HepG2 (cell line): ENCODE measurements at regions not wholly inside any gene's neighbourhood (a gene's known extent, or its start where the extent isn't known, plus 50 kb on each side); places are given as distances from the start of the nearest gene placed in this dataset.

Experiments
- CCAR2 ChIP-seq: fragments of 200-400 bp; formaldehyde crosslinking; optimal IDR thresholded peaks from 2 replicates; pipeline ENCODE3; 2018; ENCODE audit warnings: low read depth, mild to moderate bottlenecking, low read length, moderate library complexity
- SALL2 ChIP-seq: sonication (generic); formaldehyde crosslinking; IDR thresholded peaks from 2 replicates; pipeline ENCODE4 v1.8.1; 2023; ENCODE audit warnings: mild to moderate bottlenecking, missing genetic modification reagents, inconsistent platforms
- SIX4 ChIP-seq: sonication (generic); formaldehyde crosslinking; IDR thresholded peaks from 2 replicates; pipeline ENCODE4 v1.4.0; 2020; ENCODE audit warnings: missing genetic modification reagents
- SMARCE1 ChIP-seq: fragments of 450-650 bp; IDR thresholded peaks from 2 replicates; pipeline ENCODE4 v1.6.1; 2017; ENCODE audit warnings: borderline replicate concordance
- ZBTB20 ChIP-seq: sonication (generic); formaldehyde crosslinking; IDR thresholded peaks from 2 replicates; pipeline ENCODE4 v1.8.1; 2023; ENCODE audit warnings: missing genetic modification reagents, low read depth, mild to moderate bottlenecking, borderline replicate concordance
- ZBTB7B ChIP-seq: sonication (generic); formaldehyde crosslinking; IDR thresholded peaks from 2 replicates; pipeline ENCODE4 v1.4.0; 2020; ENCODE audit warnings: missing genetic modification reagents
- ZNF160 ChIP-seq: sonication (generic); formaldehyde crosslinking; IDR thresholded peaks from 2 replicates; pipeline ENCODE4 v1.8.0; 2022; ENCODE audit warnings: mild to moderate bottlenecking, inconsistent platforms, missing genetic modification reagents
- ZNF746 ChIP-seq: sonication (generic); formaldehyde crosslinking; IDR thresholded peaks from 2 replicates; pipeline ENCODE4 v1.8.0; 2022; ENCODE audit warnings: mild to moderate bottlenecking, missing genetic modification reagents
- ZSCAN20 ChIP-seq: sonication (generic); formaldehyde crosslinking; IDR thresholded peaks from 2 replicates; pipeline ENCODE4 v1.4.0; 2020; ENCODE audit warnings: missing genetic modification reagents, mild to moderate bottlenecking, borderline replicate concordance
- TF ChIP-seq, protein P1 (sequence below): IDR thresholded peaks from 2 replicates; pipeline ENCODE4 v1.6.1; 2016; ENCODE audit warnings: missing biosample characterization, missing genetic modification reagents, low read depth
- TF ChIP-seq, protein P2 (sequence below): sonication (generic); formaldehyde crosslinking; IDR thresholded peaks from 2 replicates; pipeline ENCODE4 v1.4.0; 2020; ENCODE audit warnings: mild to moderate bottlenecking, missing genetic modification reagents
- TF ChIP-seq, protein P3 (sequence below), 2 experiments: IDR thresholded peaks; 2 replicates each; pipeline ENCODE4 v1.6.1; 2011 to 2012; ENCODE audit warnings: low read length in 2 of 2, borderline replicate concordance in 1 of 2, low read depth in 1 of 2, mild to moderate bottlenecking in 1 of 2, moderate library complexity in 1 of 2
- TF ChIP-seq, protein P4 (sequence below): sonication (generic); formaldehyde crosslinking; IDR thresholded peaks from 2 replicates; pipeline ENCODE4 v1.5.0; 2020; ENCODE audit warnings: mild to moderate bottlenecking, missing genetic modification reagents
- TF ChIP-seq, protein P5 (sequence below): sonication (generic); formaldehyde crosslinking; IDR thresholded peaks from 2 replicates; pipeline ENCODE4 v1.8.1; 2023; ENCODE audit warnings: mild to moderate bottlenecking, missing genetic modification reagents, borderline replicate concordance

DNA sequence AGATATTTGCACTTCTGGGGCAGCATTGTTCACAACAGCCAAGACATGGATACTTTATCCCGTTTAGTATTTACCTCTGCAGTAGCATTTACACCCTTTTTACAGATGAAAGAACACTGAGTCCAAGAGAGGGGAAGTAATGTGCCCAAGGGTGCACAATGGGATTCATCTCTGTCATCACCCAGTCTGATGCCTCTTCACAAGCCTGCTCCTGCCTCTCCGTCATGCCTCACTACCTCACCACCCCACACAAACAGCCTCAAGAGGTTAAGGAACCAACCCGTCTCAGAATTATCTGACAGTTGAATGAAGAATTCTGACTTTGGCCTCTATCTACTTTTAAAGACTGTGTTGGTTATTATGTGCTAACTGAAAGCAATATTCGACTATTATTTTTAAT, 368.4 kb downstream of the ATP23 start (continued):
- TF ChIP-seq CCAR2 (no peak), ZNF160 (no peak), ZBTB20 (no peak), SIX4 (no peak), ZBTB7B (CRISPR knock-in tag) (no peak), SMARCE1 (no peak), ZNF746 (CRISPR knock-in tag) (no peak), SALL2 (CRISPR knock-in tag) (no peak), ZSCAN20 (CRISPR knock-in tag) (no peak)
- TF ChIP-seq, protein P1, sequence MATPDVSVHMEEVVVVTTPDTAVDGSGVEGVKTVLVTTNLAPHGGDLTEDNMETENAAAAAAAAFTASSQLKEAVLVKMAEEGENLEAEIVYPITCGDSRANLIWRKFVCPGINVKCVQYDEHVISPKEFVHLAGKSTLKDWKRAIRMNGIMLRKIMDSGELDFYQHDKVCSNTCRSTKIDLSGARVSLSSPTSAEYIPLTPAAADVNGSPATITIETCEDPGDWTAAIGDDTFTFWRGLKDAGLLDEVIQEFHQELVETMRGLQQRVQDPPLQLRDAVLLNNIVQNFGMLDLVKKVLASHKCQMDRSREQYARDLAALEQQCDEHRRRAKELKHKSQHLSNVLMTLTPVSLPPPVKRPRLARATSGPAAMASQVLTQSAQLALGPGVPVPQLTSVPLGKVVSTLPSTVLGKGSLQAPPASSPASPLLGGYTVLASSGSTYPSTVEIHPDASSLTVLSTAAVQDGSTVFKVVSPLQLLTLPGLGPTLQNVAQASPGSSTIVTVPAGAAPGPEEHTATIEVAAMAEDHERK (CRISPR knock-in tag), result no peak
- TF ChIP-seq, protein P2, sequence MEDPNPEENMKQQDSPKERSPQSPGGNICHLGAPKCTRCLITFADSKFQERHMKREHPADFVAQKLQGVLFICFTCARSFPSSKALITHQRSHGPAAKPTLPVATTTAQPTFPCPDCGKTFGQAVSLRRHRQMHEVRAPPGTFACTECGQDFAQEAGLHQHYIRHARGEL (CRISPR knock-in tag), result no peak
- TF ChIP-seq, protein P3, sequence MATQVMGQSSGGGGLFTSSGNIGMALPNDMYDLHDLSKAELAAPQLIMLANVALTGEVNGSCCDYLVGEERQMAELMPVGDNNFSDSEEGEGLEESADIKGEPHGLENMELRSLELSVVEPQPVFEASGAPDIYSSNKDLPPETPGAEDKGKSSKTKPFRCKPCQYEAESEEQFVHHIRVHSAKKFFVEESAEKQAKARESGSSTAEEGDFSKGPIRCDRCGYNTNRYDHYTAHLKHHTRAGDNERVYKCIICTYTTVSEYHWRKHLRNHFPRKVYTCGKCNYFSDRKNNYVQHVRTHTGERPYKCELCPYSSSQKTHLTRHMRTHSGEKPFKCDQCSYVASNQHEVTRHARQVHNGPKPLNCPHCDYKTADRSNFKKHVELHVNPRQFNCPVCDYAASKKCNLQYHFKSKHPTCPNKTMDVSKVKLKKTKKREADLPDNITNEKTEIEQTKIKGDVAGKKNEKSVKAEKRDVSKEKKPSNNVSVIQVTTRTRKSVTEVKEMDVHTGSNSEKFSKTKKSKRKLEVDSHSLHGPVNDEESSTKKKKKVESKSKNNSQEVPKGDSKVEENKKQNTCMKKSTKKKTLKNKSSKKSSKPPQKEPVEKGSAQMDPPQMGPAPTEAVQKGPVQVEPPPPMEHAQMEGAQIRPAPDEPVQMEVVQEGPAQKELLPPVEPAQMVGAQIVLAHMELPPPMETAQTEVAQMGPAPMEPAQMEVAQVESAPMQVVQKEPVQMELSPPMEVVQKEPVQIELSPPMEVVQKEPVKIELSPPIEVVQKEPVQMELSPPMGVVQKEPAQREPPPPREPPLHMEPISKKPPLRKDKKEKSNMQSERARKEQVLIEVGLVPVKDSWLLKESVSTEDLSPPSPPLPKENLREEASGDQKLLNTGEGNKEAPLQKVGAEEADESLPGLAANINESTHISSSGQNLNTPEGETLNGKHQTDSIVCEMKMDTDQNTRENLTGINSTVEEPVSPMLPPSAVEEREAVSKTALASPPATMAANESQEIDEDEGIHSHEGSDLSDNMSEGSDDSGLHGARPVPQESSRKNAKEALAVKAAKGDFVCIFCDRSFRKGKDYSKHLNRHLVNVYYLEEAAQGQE (IDR thresholded peaks at IDR 0.05; ENCODE audit: borderline replicate concordance in 1 of 2, low read depth in 1 of 2, low read length in 2 of 2), result no peak
- TF ChIP-seq, protein P4, sequence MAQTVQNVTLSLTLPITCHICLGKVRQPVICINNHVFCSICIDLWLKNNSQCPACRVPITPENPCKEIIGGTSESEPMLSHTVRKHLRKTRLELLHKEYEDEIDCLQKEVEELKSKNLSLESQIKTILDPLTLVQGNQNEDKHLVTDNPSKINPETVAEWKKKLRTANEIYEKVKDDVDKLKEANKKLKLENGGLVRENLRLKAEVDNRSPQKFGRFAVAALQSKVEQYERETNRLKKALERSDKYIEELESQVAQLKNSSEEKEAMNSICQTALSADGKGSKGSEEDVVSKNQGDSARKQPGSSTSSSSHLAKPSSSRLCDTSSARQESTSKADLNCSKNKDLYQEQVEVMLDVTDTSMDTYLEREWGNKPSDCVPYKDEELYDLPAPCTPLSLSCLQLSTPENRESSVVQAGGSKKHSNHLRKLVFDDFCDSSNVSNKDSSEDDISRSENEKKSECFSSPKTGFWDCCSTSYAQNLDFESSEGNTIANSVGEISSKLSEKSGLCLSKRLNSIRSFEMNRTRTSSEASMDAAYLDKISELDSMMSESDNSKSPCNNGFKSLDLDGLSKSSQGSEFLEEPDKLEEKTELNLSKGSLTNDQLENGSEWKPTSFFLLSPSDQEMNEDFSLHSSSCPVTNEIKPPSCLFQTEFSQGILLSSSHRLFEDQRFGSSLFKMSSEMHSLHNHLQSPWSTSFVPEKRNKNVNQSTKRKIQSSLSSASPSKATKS (CRISPR knock-in tag), result no peak
- TF ChIP-seq, protein P5, sequence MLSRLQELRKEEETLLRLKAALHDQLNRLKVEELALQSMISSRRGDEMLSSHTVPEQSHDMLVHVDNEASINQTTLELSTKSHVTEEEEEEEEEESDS (CRISPR knock-in tag), result no peak
